ENCODE measurements at regions not wholly inside any gene's neighbourhood (a gene's known extent, or its start where the extent isn't known, plus 50 kb on each side); places are given as distances from the start of the nearest gene placed in this dataset.
A peak's percentile ranks its signal among the peaks of the same experiment; 100 is the strongest.
"Not testable (repeated sequence)": the region's sequence is repeated elsewhere in the genome, so short reads cannot be mapped to it uniquely, and the experiment has no call there.

DNA sequence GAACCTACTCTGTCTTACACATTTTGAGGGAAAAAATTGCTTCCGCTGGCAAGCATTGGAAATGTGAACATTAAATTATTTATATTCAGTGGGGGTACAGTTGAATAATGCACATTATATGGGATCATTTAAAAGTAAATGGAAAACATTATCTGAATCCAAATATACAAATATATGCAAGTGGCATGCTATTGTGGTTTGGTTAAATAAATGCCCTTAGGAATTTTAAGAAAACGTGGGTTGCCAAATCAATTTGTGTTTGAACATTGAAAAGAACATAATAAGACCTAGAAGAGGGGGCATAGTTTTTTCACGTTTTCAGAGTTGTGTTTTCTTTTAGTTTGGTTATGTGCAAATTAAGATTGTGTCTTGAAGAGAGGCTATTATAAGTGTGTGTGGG lies 230.5 kb upstream of the PRKX start:
- H3F3A ChIP-seq (ENCODE audit: low read length, unreplicated experiment) = no peaks in the 10 kb centered on the region
- no peak overlapping the region for H3K27ac ChIP-seq (ENCODE audit: low read length)
- H3K27me3 ChIP-seq (ENCODE audit: low read length) = 0 out of 2 replicates have a peak, but pooled peaks cover 3% of the 10 kb centered on the region
- intact Hi-C loops (cut with micrococcal nuclease) = no loop called here
- ChIA-PET CTCF (no interaction called here), POLR2A (ENCODE audit: unreplicated experiment) (no interaction called here)
- H3K9me3 ChIP-seq (ENCODE audit: low read length) = no peaks in the 10 kb centered on the region
- TF ChIP-seq, protein P1, sequence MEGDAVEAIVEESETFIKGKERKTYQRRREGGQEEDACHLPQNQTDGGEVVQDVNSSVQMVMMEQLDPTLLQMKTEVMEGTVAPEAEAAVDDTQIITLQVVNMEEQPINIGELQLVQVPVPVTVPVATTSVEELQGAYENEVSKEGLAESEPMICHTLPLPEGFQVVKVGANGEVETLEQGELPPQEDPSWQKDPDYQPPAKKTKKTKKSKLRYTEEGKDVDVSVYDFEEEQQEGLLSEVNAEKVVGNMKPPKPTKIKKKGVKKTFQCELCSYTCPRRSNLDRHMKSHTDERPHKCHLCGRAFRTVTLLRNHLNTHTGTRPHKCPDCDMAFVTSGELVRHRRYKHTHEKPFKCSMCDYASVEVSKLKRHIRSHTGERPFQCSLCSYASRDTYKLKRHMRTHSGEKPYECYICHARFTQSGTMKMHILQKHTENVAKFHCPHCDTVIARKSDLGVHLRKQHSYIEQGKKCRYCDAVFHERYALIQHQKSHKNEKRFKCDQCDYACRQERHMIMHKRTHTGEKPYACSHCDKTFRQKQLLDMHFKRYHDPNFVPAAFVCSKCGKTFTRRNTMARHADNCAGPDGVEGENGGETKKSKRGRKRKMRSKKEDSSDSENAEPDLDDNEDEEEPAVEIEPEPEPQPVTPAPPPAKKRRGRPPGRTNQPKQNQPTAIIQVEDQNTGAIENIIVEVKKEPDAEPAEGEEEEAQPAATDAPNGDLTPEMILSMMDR (conservative IDR thresholded peaks at IDR 0.05; ENCODE audit: low read depth, low read length) = no peak
- TF ChIP-seq EZH2phosphoT487 (IDR thresholded peaks at IDR 0.05; ENCODE audit: borderline replicate concordance, low read length) = no peak
- H3K4me1 ChIP-seq (ENCODE audit: insufficient read depth, low read length) = 0 out of 2 replicates have a peak, but pooled peaks cover 3% of the 10 kb centered on the region
- ATAC-seq (no peak), DNase-seq (no peak)
- no peak overlapping the region for H3K4me3 ChIP-seq (ENCODE audit: low read length)
- no peak overlapping the region for H2AFZ ChIP-seq (ENCODE audit: low read length)
- no peaks in the 10 kb centered on the region for H3K79me2 ChIP-seq (ENCODE audit: low read length)
- BruUV-seq (replicated peaks) = no TSS peak
- no peaks in the 10 kb centered on the region for H4K20me1 ChIP-seq (ENCODE audit: low read length)
- no peak overlapping the region for H3K4me2 ChIP-seq (ENCODE audit: low read length)
- H3K36me3 ChIP-seq (ENCODE audit: low read depth, low read length) = no peaks in the 10 kb centered on the region
- H3K9ac ChIP-seq (ENCODE audit: low read length) = no peak overlapping the region
- H3K9me2 ChIP-seq (replicated peaks; ENCODE audit: low read length) = no peaks in the 10 kb centered on the region

DNA sequence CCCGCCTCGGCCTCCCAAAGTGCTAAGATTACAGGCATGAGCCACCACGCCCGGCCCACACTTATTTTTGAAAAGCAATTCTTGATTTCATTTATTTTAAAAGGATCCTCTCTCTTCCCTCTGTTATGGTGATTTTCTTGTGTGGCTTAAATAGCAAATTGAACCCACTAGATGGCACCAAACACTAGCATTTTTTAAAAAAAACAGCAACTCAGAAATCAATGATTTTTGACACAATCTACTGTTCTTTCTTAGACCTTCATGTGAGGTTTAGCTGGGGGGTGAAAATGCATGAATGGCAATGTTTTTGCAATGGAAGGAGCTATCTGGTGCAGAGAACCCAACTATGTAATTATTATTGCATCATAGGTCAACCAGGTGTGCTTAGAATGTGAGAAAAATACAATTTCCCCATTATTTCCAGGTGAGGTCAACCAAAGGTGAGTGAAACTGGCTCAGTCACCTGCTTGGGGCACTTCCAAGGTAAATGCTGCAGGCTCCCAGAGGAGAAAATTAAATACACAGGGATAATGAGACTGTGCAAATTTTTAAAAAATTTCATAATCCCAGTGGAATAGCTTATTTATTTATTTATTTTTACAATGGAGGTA lies 226.7 kb upstream of the PRKX start:
- intact Hi-C loops (cut with micrococcal nuclease) = no loop called here
- peak; percentile 22; the same call in 1 of the 2 replicates for ATAC-seq

DNA sequence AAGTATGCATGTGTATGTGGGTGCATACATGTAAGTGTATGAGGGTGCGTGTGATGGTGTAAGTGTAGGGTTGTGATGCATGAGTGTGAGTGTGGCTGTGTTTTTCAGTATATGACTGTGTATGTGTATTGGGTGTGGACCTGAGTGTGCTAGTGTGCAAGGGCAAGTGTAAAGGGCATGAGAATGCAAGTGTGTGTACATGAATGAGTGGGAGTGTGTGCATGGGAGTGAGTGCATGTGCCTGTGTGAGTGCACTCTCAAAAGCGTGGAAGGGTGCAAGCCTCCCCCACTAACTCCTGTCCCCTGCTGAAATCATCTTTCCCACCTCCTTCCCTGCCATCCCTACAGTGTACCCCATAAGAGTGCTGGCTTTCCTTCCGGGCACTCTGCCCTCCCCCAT lies 225.1 kb upstream of the PRKX start:
- Histone ChIP-seq H3K36me3 (ENCODE audit: low read depth, low read length) (no peaks in the 10 kb centered on the region), H3K9me3 (ENCODE audit: low read length) (no peaks in the 10 kb centered on the region), H3K27ac (ENCODE audit: low read length) (no peak overlapping the region), H3K4me1 (ENCODE audit: insufficient read depth, low read length) (0 out of 2 replicates have a peak, but pooled peaks cover 3% of the 10 kb centered on the region), H3F3A (ENCODE audit: low read length, unreplicated experiment) (no peaks in the 10 kb centered on the region), H3K4me2 (ENCODE audit: low read length) (no peak overlapping the region), H3K79me2 (ENCODE audit: low read length) (no peaks in the 10 kb centered on the region), H3K9me2 (replicated peaks; ENCODE audit: low read length) (no peaks in the 10 kb centered on the region), H3K27me3 (ENCODE audit: low read length) (no peaks in the 10 kb centered on the region), H3K4me3 (ENCODE audit: low read length) (no peak overlapping the region), H2AFZ (ENCODE audit: low read length) (no peak overlapping the region), H3K9ac (ENCODE audit: low read length) (no peak overlapping the region), H4K20me1 (ENCODE audit: low read length) (no peaks in the 10 kb centered on the region)
- ATAC-seq (no peak), DNase-seq (no peak)
- CTCF ChIA-PET = no interaction called here
- no TSS peak for BruUV-seq (replicated peaks)
- no peak for TF ChIP-seq EZH2phosphoT487 (IDR thresholded peaks at IDR 0.05; ENCODE audit: borderline replicate concordance, low read length)
- TF ChIP-seq, protein P1 (conservative IDR thresholded peaks at IDR 0.05; ENCODE audit: low read depth, low read length) = no peak
- no peak for TF ChIP-seq EZH2 (IDR thresholded peaks at IDR 0.05; ENCODE audit: low read length, unreplicated experiment)
- intact Hi-C loops (cut with micrococcal nuclease) = no loop called here
- POLR2A ChIA-PET (ENCODE audit: unreplicated experiment) = no interaction called here

More for the DNA sequence above, 226.7 kb upstream of the PRKX start:
- Histone ChIP-seq H3F3A (ENCODE audit: low read length, unreplicated experiment) (no peaks in the 10 kb centered on the region), H3K9me3 (ENCODE audit: low read length) (no peaks in the 10 kb centered on the region), H3K27ac (ENCODE audit: low read length) (no peak overlapping the region), H3K4me1 (ENCODE audit: insufficient read depth, low read length) (0 out of 2 replicates have a peak, but pooled peaks cover 3% of the 10 kb centered on the region), H2AFZ (ENCODE audit: low read length) (no peak overlapping the region), H3K4me2 (ENCODE audit: low read length) (no peak overlapping the region), H3K9ac (ENCODE audit: low read length) (no peak overlapping the region), H3K79me2 (ENCODE audit: low read length) (no peaks in the 10 kb centered on the region), H3K9me2 (replicated peaks; ENCODE audit: low read length) (no peaks in the 10 kb centered on the region), H3K4me3 (ENCODE audit: low read length) (no peak overlapping the region), H3K36me3 (ENCODE audit: low read depth, low read length) (no peaks in the 10 kb centered on the region), H3K27me3 (ENCODE audit: low read length) (0 out of 2 replicates have a peak, but pooled peaks cover 3% of the 10 kb centered on the region), H4K20me1 (ENCODE audit: low read length) (no peaks in the 10 kb centered on the region)
- no peak for TF ChIP-seq EZH2phosphoT487 (IDR thresholded peaks at IDR 0.05; ENCODE audit: borderline replicate concordance, low read length)
- TF ChIP-seq, protein P1 (conservative IDR thresholded peaks at IDR 0.05; ENCODE audit: low read depth, low read length) = peak; percentile 61
- ChIA-PET CTCF (interaction anchor here (0.6 kb wide), 1 partner anchor 12 kb away, joined by 3 read pairs; no protein-coding TSS in a partner anchor), POLR2A (ENCODE audit: unreplicated experiment) (no interaction called here)
- BruUV-seq (replicated peaks) = no TSS peak
- peak; percentile 50 for DNase-seq

DNA sequence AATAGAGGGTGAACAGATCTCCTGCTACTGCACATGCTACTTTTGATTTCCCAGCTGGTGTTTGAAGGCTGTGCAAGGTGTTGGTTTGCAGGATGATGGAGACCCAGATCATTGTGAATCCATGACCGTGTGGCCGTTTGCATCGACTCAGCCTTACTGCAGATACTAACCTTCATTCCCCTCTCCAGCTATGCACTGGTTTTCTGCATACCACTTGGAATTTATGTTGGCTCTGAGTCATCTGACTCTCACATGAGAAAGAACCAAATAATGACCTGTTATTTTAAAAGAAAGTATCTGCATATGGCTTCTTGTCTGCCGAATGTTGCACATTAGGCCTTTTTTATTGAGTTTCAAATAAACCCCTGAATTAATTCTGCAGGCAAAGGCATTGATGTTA lies 221.7 kb upstream of the PRKX start:
- H3K79me2 ChIP-seq (ENCODE audit: low read length); CTCF ChIA-PET; H3K4me3 ChIP-seq (ENCODE audit: low read length); H3K9me3 ChIP-seq (ENCODE audit: low read length); H3F3A ChIP-seq (ENCODE audit: low read length, unreplicated experiment); ATAC-seq; H3K4me2 ChIP-seq (ENCODE audit: low read length); H3K9ac ChIP-seq (ENCODE audit: low read length); H3K27me3 ChIP-seq (ENCODE audit: low read length); POLR2A ChIA-PET (ENCODE audit: unreplicated experiment); intact Hi-C loops (cut with micrococcal nuclease); H4K20me1 ChIP-seq (ENCODE audit: low read length); H3K27ac ChIP-seq (ENCODE audit: low read length); H3K4me1 ChIP-seq (ENCODE audit: insufficient read depth, low read length); H3K36me3 ChIP-seq (ENCODE audit: low read depth, low read length); BruUV-seq (replicated peaks); H2AFZ ChIP-seq (ENCODE audit: low read length); H3K9me2 ChIP-seq (replicated peaks; ENCODE audit: low read length); DNase-seq: not testable (repeated sequence)
